Activated naive CD4-positive, alpha-beta T cell treated with anti-CD3 and anti-CD28 coated beads, Interleukin-2, amount 50 U/mL, for 72 hours (primary cell): ENCODE measurements at regions not wholly inside any gene's neighbourhood (a gene's known extent, or its start where the extent isn't known, plus 50 kb on each side); places are given as distances from the start of the nearest gene placed in this dataset.
A peak's percentile ranks its signal among the peaks of the same experiment; 100 is the strongest.

Experiments used
- ATAC-seq, 2 donors: fragments of 150-1000 bp; cut with Tn5 transposase; 2 replicates each; pipeline ENCODE4 v1.10.0; 2021; ENCODE audit warnings: mild to moderate bottlenecking in 2 of 2, moderate library complexity in 2 of 2
- DNase-seq, 2 donors: peaks; one replicate each; pipeline ENCODE4 v3.0.0; 2021 to 2022; ENCODE audit warnings: low spot score in 2 of 2
- H3K27ac Mint-ChIP-seq, 2 donors: one replicate each; pipeline ENCODE4 v1.8.0; 2022; ENCODE audit warnings: mild to moderate bottlenecking in 2 of 2, mixed read lengths in 2 of 2
- H3K36me3 Mint-ChIP-seq, 2 donors: one replicate each; pipeline ENCODE4 v1.8.0; 2022; ENCODE audit warnings: mixed read lengths in 2 of 2
- H3K9me3 Mint-ChIP-seq, 2 donors: one replicate each; pipeline ENCODE4 v1.8.0; 2022; ENCODE audit warnings: mixed read lengths in 2 of 2

DNA sequence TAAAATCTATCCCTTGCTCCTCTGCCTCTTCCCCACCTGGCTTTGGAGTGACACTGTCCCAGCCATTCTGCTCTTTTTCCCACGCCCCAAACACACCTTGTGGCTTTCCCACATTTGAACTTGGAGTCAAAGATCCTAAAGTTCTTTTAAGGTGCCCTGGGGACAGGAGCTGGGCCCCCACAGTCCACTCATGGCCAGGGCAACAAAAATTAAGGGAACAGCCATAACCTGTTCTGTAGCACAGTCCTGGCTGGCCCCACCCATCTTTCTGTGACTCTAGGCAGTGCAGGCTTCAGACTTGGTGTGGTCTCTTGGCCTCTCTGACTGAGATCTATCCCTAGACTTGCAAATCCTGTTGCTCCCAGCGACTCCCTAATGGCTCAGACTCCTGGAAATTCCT lies 143.0 kb upstream of the MAGI3 start:
- no peak for ATAC-seq
- DNase-seq = no peak
- Mint-ChIP-seq H3K27ac (peak overlapping the region in 1 of 2 donors; percentile 56), H3K9me3 (no peaks in the 10 kb centered on the region), H3K36me3 (no peaks in the 10 kb centered on the region)

DNA sequence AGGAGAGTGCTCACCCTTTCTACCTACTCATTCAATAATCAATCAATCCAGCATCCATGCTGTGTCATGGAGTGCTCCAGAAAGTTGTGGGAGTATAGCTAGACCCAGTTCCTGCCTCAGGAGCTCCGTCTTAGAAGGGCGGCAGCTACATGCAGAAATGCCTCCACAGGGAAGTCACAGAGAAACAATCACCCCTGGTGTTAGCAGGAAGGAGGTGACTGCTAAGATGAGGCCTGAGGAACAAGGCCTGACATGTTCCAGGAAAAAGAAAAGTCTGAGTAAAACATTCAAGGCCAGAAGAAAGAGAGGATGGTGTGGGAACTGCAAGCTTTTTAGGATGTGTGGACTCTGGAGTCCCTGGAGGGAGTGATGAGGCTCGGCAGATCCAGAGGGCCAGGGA lies 142.5 kb upstream of the MAGI3 start:
- H3K9me3 Mint-ChIP-seq = no peaks in the 10 kb centered on the region
- no peak for ATAC-seq

DNA sequence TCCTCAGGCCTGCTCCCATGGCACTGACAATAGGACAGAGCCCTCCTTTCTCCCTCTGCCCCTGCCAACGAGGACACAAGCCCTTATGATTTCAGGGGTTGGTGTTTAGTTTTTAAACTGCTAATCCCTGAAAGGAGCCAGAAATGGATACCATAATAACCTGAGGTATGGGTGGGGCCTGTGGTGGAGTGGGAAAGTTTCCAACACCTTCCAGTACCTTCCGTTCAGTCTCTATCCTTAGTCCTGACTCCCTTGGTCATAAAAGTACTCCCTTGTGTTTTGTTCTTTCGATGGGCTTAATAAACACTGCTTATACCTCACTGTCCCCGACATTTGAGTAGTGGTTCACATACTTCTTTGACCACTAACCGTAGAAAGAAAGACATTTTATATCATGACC lies 141.8 kb upstream of the MAGI3 start:
- Mint-ChIP-seq H3K27ac (no peak overlapping the region), H3K9me3 (no peaks in the 10 kb centered on the region), H3K36me3 (no peaks in the 10 kb centered on the region)
- ATAC-seq (no peak), DNase-seq (no peak)

More for the DNA sequence above, 142.5 kb upstream of the MAGI3 start:
- Mint-ChIP-seq H3K36me3 (no peaks in the 10 kb centered on the region), H3K27ac (peak overlapping the region in 1 of 2 donors; percentile 56)
- no peak for DNase-seq

DNA sequence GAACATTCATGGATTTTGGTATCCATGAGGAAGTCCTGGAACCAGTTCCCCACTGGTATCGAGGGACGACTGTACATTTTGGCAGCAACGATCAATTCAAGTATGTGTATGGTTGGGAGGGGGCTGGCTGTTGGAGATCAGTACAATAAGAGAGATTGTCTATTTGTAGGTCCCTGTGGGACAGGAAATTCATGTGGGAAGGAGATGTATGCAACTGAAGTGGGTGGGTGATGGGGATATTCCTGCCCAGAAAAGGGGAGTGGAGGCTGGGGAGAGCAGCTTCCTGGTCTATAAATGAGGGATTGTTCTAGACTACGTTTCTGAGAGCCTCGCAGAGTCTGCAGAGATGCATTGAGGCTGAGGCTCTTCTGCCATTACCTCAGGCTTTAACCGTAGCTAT lies 140.2 kb upstream of the MAGI3 start:
- DNase-seq (no peak), ATAC-seq (no peak)
- H3K27ac Mint-ChIP-seq = no peak overlapping the region
- no peaks in the 10 kb centered on the region for H3K9me3 Mint-ChIP-seq
- no peaks in the 10 kb centered on the region for H3K36me3 Mint-ChIP-seq

DNA sequence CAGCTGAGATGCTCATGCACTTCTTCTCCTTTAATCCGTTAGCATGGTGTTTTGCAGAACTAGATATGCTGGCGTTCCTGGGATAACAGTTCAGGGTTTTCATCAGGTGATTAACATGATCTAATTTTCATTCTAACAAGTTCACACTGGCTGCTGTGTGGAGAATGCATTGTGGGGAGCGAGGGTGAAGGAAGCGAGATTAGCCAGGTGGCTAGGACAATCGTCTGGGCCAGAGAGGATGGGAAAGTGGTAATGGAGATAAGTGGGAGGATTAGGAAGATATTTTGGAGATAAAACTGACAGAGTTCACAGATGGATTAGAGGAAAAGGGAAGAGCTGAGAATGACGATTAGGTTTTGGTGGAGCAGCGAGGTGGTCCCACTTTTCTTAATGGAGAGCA lies 138.1 kb upstream of the MAGI3 start:
- H3K27ac Mint-ChIP-seq = no peak overlapping the region
- H3K36me3 Mint-ChIP-seq = no peaks in the 10 kb centered on the region
- H3K9me3 Mint-ChIP-seq = no peaks in the 10 kb centered on the region
- ATAC-seq = no peak
- no peak for DNase-seq

DNA sequence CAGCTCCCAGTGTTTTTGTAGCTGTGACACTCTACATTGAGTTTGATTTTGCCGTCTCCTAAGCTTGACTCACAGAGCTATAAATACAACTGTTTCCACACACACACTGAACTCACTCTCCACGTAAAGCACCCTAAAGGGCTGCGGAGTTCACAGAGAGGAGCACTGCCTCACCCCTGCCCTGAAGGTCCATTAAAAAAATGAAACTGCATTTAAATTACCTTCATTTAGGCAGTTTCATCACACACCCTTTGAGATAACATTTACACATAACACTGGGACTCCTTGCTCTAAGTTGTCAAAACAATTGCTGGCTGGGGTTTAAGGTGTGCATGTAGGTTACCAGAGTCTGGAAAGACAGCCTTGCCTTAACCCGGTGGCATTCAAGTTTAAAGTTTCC lies 137.1 kb upstream of the MAGI3 start:
- no peak overlapping the region for H3K27ac Mint-ChIP-seq
- DNase-seq = no peak

DNA sequence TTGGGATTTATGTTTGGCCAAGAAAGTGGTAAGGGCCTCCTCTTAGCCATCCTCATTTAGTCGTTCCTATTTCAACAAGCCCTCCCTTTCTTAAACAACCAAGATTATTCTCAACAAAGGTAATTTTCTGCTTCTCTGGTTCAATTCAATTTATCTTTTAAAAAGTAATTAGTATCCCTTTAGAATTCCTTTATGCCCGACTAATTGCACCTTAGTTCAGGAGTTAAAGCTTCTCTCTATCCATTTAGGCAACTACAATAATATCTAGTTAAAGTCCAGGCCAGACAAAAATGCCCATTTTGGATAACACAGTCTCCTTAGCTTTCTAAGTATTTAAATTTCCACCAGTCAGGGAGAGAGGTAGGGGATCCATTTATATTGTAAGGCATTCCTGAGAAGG lies 136.7 kb upstream of the MAGI3 start:
- DNase-seq (no peak), ATAC-seq (no peak)
- Mint-ChIP-seq H3K36me3 (no peaks in the 10 kb centered on the region), H3K27ac (no peak overlapping the region), H3K9me3 (no peaks in the 10 kb centered on the region)

More for the DNA sequence above, 137.1 kb upstream of the MAGI3 start:
- no peak for ATAC-seq
- Mint-ChIP-seq H3K9me3 (no peaks in the 10 kb centered on the region), H3K36me3 (no peaks in the 10 kb centered on the region)

DNA sequence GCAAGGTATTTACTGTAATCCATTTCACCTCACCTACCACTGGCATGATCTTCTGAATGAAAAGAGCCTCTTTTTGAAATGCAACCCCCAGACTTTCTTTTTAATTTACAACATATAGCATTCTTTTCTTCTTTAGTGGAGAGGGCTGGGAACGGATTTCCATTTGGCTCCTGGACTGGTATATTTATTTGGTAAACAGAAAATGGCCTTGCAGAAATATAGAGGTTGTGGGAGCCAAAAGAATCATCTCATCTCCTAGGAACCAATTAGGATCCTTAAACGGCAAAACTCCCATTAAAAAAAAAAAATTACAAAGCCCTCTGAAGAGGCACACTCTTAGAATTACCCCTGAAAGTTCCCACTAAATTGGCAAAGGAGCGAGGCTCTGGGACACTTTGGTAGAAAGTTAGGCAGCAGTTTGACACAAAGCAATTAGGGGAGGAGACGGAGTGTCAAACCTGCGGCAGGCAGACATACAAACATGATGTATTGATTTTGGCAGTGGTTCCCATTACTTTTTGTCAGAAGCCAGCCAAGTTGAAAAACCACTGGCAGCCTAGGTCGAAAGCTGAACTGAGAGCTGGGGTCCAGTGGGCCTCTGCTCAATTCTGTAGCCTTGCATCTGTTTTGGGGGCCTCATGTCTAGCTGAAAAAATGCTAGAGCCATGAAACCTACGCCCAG lies 135.1 kb upstream of the MAGI3 start:
- ATAC-seq = no peak
- DNase-seq = no peak
- Mint-ChIP-seq H3K36me3 (no peaks in the 10 kb centered on the region), H3K27ac (no peak overlapping the region), H3K9me3 (no peaks in the 10 kb centered on the region)

DNA sequence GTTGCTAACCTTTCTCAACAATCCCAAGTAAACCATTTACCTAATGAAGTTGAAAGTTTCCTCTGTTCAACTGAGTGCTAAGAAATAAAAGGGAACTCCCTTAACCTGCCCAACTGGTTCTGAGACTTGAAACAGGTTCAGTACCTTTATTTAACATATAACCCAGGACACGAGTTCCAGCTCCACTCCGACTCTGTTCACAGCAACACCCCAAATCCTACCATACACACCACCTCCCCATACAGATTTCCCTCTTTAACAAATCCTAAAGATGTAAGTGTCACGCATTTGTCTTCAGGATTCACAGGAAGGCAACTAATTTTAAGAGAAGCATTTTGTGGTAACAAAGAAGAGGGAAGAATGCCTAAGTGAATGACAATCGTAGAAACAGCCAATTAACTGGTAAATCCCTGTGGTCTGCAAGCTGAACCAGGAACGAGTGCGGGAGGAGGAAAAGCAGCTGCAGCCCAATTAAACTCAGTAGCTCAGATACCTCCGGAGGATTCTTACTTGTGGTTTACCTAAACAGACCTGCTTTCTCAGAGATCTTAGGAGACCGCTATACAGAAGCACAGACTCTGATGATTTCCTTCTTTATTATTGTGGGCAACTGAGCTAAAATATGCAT lies 134.5 kb upstream of the MAGI3 start:
- H3K27ac Mint-ChIP-seq = no peak overlapping the region
- H3K36me3 Mint-ChIP-seq = no peaks in the 10 kb centered on the region
- no peaks in the 10 kb centered on the region for H3K9me3 Mint-ChIP-seq
- no peak for DNase-seq
- no peak for ATAC-seq

DNA sequence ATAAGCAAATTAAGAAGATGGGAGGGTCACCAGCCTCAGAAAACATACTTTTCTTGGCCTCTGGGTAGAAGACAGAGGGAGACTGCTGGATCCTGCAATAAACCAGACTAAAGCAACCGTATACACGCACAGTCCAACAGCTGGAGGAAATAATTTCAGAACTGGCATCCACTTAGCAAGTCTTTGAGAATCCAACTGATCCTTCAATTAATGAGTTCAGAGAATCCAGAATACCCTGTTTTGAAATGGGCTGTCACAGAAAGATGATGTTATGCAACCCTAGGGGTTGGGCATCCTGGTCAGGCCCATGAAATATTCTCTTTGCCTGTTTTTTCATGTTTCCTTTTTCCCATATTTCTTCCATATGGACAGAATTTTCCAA lies 134.0 kb upstream of the MAGI3 start:
- H3K36me3 Mint-ChIP-seq = no peaks in the 10 kb centered on the region
- no peak overlapping the region for H3K27ac Mint-ChIP-seq
- DNase-seq (no peak), ATAC-seq (no peak)
- no peaks in the 10 kb centered on the region for H3K9me3 Mint-ChIP-seq

DNA sequence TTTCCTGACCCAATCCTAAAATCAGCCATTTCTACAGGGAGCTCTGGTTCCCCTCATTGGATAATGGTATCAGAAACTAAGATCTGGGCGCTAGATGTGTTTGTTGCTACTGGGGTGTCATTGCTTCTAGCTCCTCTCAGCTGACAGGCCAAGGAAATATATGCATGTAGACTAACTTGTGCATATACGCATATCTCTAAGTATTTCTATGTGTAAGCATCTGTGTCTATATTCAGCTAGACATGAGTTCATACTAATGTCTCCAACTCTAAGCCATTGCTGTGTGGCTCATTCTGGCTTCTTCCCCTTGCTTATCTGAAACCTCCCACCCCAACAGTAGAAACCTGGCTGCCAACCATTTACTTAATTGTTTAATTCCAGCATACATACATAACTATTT lies 130.3 kb upstream of the MAGI3 start:
- no peaks in the 10 kb centered on the region for H3K36me3 Mint-ChIP-seq
- no peak for ATAC-seq
- H3K27ac Mint-ChIP-seq = no peak overlapping the region
- H3K9me3 Mint-ChIP-seq = no peaks in the 10 kb centered on the region
- no peak for DNase-seq

DNA sequence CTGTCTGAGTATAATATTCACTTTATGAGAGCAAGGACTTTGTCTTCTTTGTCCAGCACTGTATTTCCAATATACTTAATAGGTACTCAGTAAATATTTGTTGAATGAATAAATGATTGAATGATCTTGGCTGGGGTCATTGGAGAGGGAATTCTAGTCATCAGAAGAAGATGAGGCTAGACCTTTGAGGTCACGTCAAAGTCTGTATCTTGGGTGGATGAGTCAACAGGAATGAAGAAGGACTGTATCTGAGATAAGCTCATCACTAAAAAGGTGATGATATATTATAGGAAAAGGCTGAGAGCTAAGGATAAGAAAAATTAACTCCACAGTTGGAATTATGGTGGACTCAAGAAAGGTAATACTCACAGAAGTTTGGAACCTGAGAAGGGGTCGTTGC lies 125.1 kb upstream of the MAGI3 start:
- Mint-ChIP-seq H3K9me3 (no peaks in the 10 kb centered on the region), H3K27ac (no peak overlapping the region), H3K36me3 (no peaks in the 10 kb centered on the region)
- DNase-seq = no peak
- no peak for ATAC-seq

DNA sequence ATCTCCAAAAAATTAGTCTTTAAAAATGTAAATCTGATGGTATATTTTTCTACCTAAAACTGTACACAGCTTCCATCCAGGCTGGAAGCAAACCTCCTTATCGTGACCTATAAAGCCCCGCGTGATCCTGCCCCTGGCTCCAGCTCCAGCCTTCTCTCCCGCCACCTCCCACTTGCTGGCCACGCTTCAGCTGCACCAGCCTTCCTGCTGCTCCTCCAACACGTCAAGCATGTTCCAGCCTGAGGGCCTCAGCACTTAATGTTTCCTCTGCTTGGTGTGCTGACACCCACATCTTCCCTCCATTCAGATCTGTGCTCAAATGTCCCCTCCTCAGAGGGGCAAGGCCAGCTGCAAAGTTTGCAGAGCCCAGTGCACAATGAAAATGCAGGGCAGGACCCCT lies 123.5 kb upstream of the MAGI3 start:
- Mint-ChIP-seq H3K27ac (no peak overlapping the region), H3K36me3 (no peaks in the 10 kb centered on the region), H3K9me3 (no peaks in the 10 kb centered on the region)
- DNase-seq = no peak
- ATAC-seq = no peak

DNA sequence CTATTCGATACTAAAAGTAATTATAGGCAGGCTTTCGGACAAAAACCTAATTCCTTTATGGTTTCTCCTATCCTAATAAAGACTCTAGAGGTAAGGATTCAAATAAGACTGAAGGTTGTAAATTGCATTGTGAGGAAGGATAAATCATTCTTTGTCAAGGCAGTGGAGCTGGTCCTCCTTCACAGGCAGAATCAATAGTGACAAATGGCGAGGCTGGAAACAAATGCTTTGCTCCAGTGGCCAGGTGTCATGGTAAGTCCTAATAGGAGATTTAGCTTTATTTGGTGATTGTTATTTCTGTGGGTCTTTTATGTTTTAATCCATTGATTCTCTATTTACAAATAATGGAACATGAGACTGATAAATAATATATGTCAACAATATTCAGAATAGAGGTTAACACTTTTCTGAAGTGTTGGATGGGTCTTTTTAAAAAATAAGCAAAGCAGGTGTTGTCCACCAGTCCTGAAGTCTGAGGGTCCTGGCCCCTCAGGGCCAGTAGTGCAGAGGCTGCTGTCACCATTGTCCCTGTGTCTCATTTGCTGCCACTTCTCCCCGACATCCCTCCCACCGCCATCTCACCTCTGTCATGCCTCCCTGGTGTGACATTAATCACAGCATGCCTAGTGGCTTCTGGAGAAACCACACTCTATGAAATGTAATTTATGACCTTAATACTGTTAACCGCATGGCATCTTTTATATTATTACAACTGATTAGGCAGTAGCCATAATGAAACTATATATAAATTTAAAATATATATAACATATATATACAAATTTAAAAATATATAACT lies 120.9 kb upstream of the MAGI3 start:
- no peaks in the 10 kb centered on the region for H3K9me3 Mint-ChIP-seq
- no peak overlapping the region for H3K27ac Mint-ChIP-seq
- no peak for DNase-seq
- no peak for ATAC-seq
- H3K36me3 Mint-ChIP-seq = no peaks in the 10 kb centered on the region

DNA sequence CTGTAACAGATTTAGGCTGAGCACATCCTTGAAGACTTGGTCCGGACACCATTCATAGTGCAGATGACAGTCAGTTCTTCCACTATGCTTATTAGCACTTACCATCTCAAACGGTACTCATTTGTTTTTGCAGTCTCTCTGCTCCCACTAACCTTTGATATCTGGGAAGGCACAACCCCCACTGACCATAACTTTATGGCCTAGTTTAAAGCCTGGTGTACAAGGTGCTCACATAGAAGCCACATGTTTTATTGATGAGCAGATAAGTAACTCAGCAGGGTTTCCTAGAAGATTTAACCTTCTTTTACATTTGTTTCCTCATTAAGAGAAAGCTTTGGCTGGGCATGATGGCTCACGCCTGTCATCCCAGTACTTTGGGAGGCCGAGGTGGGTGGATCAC lies 119.3 kb upstream of the MAGI3 start:
- no peak for ATAC-seq
- Mint-ChIP-seq H3K27ac (no peak overlapping the region), H3K36me3 (no peaks in the 10 kb centered on the region), H3K9me3 (no peaks in the 10 kb centered on the region)
- no peak for DNase-seq

DNA sequence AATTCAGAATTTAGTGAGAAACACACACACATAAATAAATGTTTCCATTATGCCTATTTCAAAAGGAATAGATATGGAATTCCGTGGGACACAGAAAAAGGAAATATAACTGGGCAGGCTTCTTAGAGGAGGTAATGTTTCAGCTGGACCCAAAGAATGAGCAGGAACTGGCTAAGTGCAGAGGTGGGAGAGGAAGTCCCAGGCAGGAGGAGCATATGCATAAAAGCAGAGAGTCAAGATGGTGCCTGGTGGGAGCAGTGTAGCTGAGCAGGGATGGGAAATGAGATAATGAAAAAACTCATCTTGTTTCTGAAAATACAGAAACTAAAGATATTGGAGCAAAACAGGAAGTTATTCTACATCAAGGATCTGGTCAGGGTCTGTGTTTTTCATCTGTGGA lies 115.2 kb upstream of the MAGI3 start:
- H3K36me3 Mint-ChIP-seq = no peaks in the 10 kb centered on the region
- ATAC-seq (no peak), DNase-seq (no peak)
- no peak overlapping the region for H3K27ac Mint-ChIP-seq
- H3K9me3 Mint-ChIP-seq = no peaks in the 10 kb centered on the region

DNA sequence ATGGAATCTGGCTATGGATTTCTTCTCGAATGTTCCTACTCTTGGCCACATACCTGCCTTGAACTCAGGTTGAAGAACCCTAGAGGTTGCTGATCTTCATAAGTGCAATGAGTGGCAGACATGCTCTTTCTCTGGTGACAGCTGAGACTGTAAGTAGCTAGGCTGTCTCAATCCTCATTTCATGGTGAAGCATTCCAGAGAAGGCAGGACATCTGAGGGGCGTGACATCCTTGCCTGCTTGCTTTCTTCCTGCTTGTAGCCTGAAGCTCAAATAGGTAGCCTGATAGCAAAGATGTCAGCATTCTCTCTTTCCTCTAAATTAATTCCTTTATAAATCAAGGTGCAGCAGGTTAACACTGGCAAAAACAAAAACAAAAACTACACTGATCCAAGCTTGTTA lies 114.6 kb upstream of the MAGI3 start:
- Mint-ChIP-seq H3K36me3 (no peaks in the 10 kb centered on the region), H3K9me3 (no peaks in the 10 kb centered on the region), H3K27ac (no peak overlapping the region)
- DNase-seq (no peak), ATAC-seq (no peak)

DNA sequence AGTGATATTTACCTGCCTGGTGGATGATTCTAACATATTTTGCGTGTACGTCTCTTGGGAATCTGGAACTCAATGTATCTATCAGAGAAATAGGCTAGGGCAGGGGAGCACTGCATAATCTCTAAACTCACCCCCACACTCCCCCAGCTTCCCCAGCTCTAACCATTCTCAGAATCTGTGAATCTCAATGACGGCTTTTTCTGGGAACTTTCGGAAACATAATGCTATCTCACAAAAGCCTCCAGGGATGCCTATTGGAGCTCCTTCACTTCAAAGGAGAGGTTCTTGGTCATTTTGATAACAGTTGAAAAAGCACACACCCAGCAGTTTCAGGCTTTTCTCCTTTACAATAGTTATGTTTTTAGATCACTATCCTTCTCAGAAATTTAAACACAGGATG lies 113.8 kb upstream of the MAGI3 start:
- DNase-seq (no peak), ATAC-seq (no peak)
- Mint-ChIP-seq H3K27ac (no peak overlapping the region), H3K36me3 (no peaks in the 10 kb centered on the region), H3K9me3 (no peaks in the 10 kb centered on the region)
